ENCODE measurements at regions not wholly inside any gene's neighbourhood (a gene's known extent, or its start where the extent isn't known, plus 50 kb on each side); places are given as distances from the start of the nearest gene placed in this dataset.

DNA sequence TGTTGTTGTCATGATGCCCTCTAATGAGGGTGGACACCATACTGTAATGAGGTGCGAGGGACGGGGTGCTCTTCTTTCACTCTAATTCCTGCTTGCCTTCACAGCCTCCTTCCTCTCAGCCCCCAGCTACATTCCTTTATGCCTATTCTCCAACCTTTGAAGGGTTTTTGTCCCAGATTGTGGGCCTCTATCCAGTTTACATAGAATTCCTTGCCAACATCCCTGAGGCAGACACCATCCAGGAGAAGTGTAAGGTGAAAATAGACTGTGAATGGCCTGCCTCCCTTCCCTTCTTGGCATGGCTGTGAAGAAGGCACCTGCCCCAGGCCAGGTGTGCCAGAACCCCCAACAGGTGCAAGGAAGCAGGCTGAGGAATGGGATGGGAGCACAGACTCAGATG is 122.3 kb downstream of the CHST1 start:
- TF ChIP-seq, protein P1, sequence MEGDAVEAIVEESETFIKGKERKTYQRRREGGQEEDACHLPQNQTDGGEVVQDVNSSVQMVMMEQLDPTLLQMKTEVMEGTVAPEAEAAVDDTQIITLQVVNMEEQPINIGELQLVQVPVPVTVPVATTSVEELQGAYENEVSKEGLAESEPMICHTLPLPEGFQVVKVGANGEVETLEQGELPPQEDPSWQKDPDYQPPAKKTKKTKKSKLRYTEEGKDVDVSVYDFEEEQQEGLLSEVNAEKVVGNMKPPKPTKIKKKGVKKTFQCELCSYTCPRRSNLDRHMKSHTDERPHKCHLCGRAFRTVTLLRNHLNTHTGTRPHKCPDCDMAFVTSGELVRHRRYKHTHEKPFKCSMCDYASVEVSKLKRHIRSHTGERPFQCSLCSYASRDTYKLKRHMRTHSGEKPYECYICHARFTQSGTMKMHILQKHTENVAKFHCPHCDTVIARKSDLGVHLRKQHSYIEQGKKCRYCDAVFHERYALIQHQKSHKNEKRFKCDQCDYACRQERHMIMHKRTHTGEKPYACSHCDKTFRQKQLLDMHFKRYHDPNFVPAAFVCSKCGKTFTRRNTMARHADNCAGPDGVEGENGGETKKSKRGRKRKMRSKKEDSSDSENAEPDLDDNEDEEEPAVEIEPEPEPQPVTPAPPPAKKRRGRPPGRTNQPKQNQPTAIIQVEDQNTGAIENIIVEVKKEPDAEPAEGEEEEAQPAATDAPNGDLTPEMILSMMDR (IDR thresholded peaks at IDR 0.05), result no peak
- TF ChIP-seq POLR2A (IDR thresholded peaks at IDR 0.05), result no peak
